DOHH2 (cell line): ENCODE measurements at regions not wholly inside any gene's neighbourhood (a gene's known extent, or its start where the extent isn't known, plus 50 kb on each side); places are given as distances from the start of the nearest gene placed in this dataset.

Experiments
- CTCF ChIP-seq: fragments of 200-600 bp; sonication (generic); IDR thresholded peaks from one replicate; pipeline ENCODE4 v1.5.1; 2014; ENCODE audit warnings: antibody characterized with exemption, mild to moderate bottlenecking, low read depth, low read length; ENCODE audit not compliant: poor library complexity, severe bottlenecking
- EZH2phosphoT487 ChIP-seq: fragments of 200-600 bp; sonication (generic); IDR thresholded peaks from 2 replicates; pipeline ENCODE4 v1.6.1; 2017; ENCODE audit warnings: borderline replicate concordance, mild to moderate bottlenecking, antibody characterized with exemption, low read length, moderate library complexity, mixed read lengths

- TF ChIP-seq CTCF (no peak), EZH2phosphoT487 (no peak)
These were observed 135.3 kb downstream of the BTG1 start for GRCh38 chr12:92010368-92010767.
